Activated T-cell treated with anti-CD3 and anti-CD28 coated beads for 4 hours (primary cell): ENCODE measurements at regions not wholly inside any gene's neighbourhood (a gene's known extent, or its start where the extent isn't known, plus 50 kb on each side); places are given as distances from the start of the nearest gene placed in this dataset.

Experiments used
- DNase-seq: peaks from one replicate; pipeline ENCODE4 v3.0.0-alpha.2; 2020

GRCh38 chr20:60653111-60653845 is 598.8 kb upstream of the CDH4 start:
- DNase-seq, result no peak

GRCh38 chr20:60658681-60659080 is 593.4 kb upstream of the CDH4 start:
- no peak for DNase-seq

GRCh38 chr20:60659240-60659639 is 592.8 kb upstream of the CDH4 start:
- DNase-seq, result no peak

GRCh38 chr20:60662307-60662706 is 589.8 kb upstream of the CDH4 start:
- DNase-seq, result no peak

GRCh38 chr20:60664106-60664505 is 588.0 kb upstream of the CDH4 start:
- no peak for DNase-seq

GRCh38 chr20:60667641-60668040 is 584.4 kb upstream of the CDH4 start:
- no peak for DNase-seq

GRCh38 chr20:60669211-60669610 is 582.9 kb upstream of the CDH4 start:
- no peak for DNase-seq

- no peak for DNase-seq
Observed at GRCh38 chr20:60676011-60676410, 576.0 kb upstream of the CDH4 start.

GRCh38 chr20:60677819-60678218 is 574.2 kb upstream of the CDH4 start:
- DNase-seq, result no peak

GRCh38 chr20:60680554-60680953 is 571.5 kb upstream of the CDH4 start:
- DNase-seq, result no peak

- no peak for DNase-seq
Observed at GRCh38 chr20:60687213-60687612, 564.8 kb upstream of the CDH4 start.

GRCh38 chr20:60690771-60691170 is 561.3 kb upstream of the CDH4 start:
- no peak for DNase-seq

- DNase-seq, result no peak
Observed at GRCh38 chr20:60691966-60692615, 560.0 kb upstream of the CDH4 start.

- no peak for DNase-seq
Observed at GRCh38 chr20:60693496-60694133, 558.4 kb upstream of the CDH4 start.

- DNase-seq, result no peak
Observed at GRCh38 chr20:60694763-60695162, 557.3 kb upstream of the CDH4 start.

- no peak for DNase-seq
Observed at GRCh38 chr20:60695226-60696000, 556.6 kb upstream of the CDH4 start.

GRCh38 chr20:60697252-60697651 is 554.8 kb upstream of the CDH4 start:
- DNase-seq, result no peak

GRCh38 chr20:60700728-60701127 is 551.3 kb upstream of the CDH4 start:
- no peak for DNase-seq

GRCh38 chr20:60704147-60704546 is 547.9 kb upstream of the CDH4 start:
- no peak for DNase-seq

- no peak for DNase-seq
Observed at GRCh38 chr20:60713396-60713795, 538.7 kb upstream of the CDH4 start.

- DNase-seq, result no peak
Observed at GRCh38 chr20:60715172-60715571, 536.9 kb upstream of the CDH4 start.

- no peak for DNase-seq
Observed at GRCh38 chr20:60718743-60719480, 533.1 kb upstream of the CDH4 start.
